ENCODE measurements at regions not wholly inside any gene's neighbourhood (a gene's known extent, or its start where the extent isn't known, plus 50 kb on each side); places are given as distances from the start of the nearest gene placed in this dataset.

- TF ChIP-seq POLR2A (IDR thresholded peaks at IDR 0.05; ENCODE audit: low read depth, low read length) (no peak), CTCF (conservative IDR thresholded peaks at IDR 0.05; ENCODE audit: low read depth, low read length) (no peak), RAD21 (IDR thresholded peaks at IDR 0.05; ENCODE audit: low read length) (no peak), USF2 (IDR thresholded peaks at IDR 0.05; ENCODE audit: low read depth, low read length) (no peak), MAZ (IDR thresholded peaks at IDR 0.05; ENCODE audit: borderline replicate concordance, low read depth, low read length) (no peak), SMC3 (IDR thresholded peaks at IDR 0.05; ENCODE audit: low read depth, low read length) (no peak), CEBPB (IDR thresholded peaks at IDR 0.05; ENCODE audit: low read depth, low read length) (no peak), BHLHE40 (IDR thresholded peaks at IDR 0.05; ENCODE audit: low read depth, low read length) (no peak)
Observed at GRCh38 chr17:52505601-52506000, 347.1 kb upstream of the CA10 start.

Data from IMR-90 (cell line).